Caco-2 (cell line): ENCODE measurements at regions not wholly inside any gene's neighbourhood (a gene's known extent, or its start where the extent isn't known, plus 50 kb on each side); places are given as distances from the start of the nearest gene placed in this dataset.

ENCODE experiments used
- BruUV-seq: library from RNA; stranded (reverse); fragments of 400-500 nt; replicated peaks from 2 replicates; lab custom pipeline; 2021; lab: Mats Ljungman, UMichigan
- CTCF ChIA-PET: fragments of 300-600 bp; sonication (Branson Sonifier 250); formaldehyde crosslinking; loops from one replicate; lab custom pipeline; 2022; ENCODE audit warnings: antibody characterized with exemption; lab: Charles Lee
- POLR2A ChIA-PET: fragments of 300-600 bp; sonication (Branson Sonifier 250); formaldehyde crosslinking; loops from one replicate; lab custom pipeline; 2022; ENCODE audit warnings: antibody characterized with exemption; lab: Charles Lee
- DNase-seq, 2 experiments: peaks; one replicate each; pipeline versions ENCODE4 v3.0.0 to v3.0.0-alpha.2; 2020 to 2022
- H3K27me3 ChIP-seq: replicated peaks from 2 replicates; pipeline ENCODE4 v1.6.0; 2011; ENCODE audit warnings: low read length; ENCODE audit not compliant: control insufficient read depth, insufficient read depth
- H3K36me3 ChIP-seq: 2 replicates; pipeline ENCODE4 v1.5.1; 2011; ENCODE audit warnings: low read length; ENCODE audit not compliant: control insufficient read depth, insufficient read depth
- H3K4me1 ChIP-seq: fragments of 250-450 bp; sonication (Bioruptor Pico); 2 replicates; pipeline ENCODE4 v1.5.1; 2020; ENCODE audit warnings: mild to moderate bottlenecking
- H3K4me3 ChIP-seq: 2 replicates; pipeline ENCODE4 v1.5.1; 2011; ENCODE audit warnings: low read depth, mild to moderate bottlenecking, control low read depth, low read length
- H3K9me3 ChIP-seq: fragments of 250-450 bp; sonication (Bioruptor Pico); 2 replicates; pipeline ENCODE4 v1.5.1; 2020; ENCODE audit warnings: mild to moderate bottlenecking, moderate library complexity
- H3K27ac Mint-ChIP-seq: one replicate; pipeline ENCODE4 v1.8.0; 2022; ENCODE audit warnings: mixed read lengths; ENCODE audit not compliant: unreplicated experiment
- H3K27me3 Mint-ChIP-seq: one replicate; pipeline ENCODE4 v1.8.0; 2022; ENCODE audit warnings: mixed read lengths; ENCODE audit not compliant: insufficient read depth, unreplicated experiment
- H3K36me3 Mint-ChIP-seq: one replicate; pipeline ENCODE4 v1.8.0; 2022; ENCODE audit warnings: mild to moderate bottlenecking, mixed read lengths; ENCODE audit not compliant: insufficient read depth, unreplicated experiment
- H3K4me1 Mint-ChIP-seq: one replicate; pipeline ENCODE4 v1.8.0; 2022; ENCODE audit warnings: low read depth, mixed read lengths; ENCODE audit not compliant: unreplicated experiment
- H3K4me3 Mint-ChIP-seq: one replicate; pipeline ENCODE4 v1.8.0; 2022; ENCODE audit warnings: mild to moderate bottlenecking, moderate library complexity, mixed read lengths; ENCODE audit not compliant: unreplicated experiment
- H3K9me3 Mint-ChIP-seq: one replicate; pipeline ENCODE4 v1.8.0; 2022; ENCODE audit warnings: mixed read lengths; ENCODE audit not compliant: unreplicated experiment
- intact Hi-C: fragments of 100-400 bp; cut with micrococcal nuclease; formaldehyde crosslinking; loops from one replicate; pipeline ENCODE4 v1.10.0; 2022; ENCODE audit not compliant: unreplicated experiment
- TF ChIP-seq, protein P1 (sequence below), 2 experiments: fragments of 200-600 bp in 1 of 2; IDR thresholded peaks; 1 replicate in 1 of 2; 2 replicates in 1 of 2; pipeline versions ENCODE4 v1.5.1 to v1.8.0; 2011 to 2022; ENCODE audit warnings: antibody characterized with exemption in 1 of 2, control low read depth in 1 of 2, inconsistent platforms in 1 of 2, low read depth in 1 of 2, low read length in 1 of 2, mild to moderate bottlenecking in 1 of 2, moderate library complexity in 1 of 2; ENCODE audit not compliant: insufficient read depth in 1 of 2, severe bottlenecking in 1 of 2, unreplicated experiment in 1 of 2

DNA sequence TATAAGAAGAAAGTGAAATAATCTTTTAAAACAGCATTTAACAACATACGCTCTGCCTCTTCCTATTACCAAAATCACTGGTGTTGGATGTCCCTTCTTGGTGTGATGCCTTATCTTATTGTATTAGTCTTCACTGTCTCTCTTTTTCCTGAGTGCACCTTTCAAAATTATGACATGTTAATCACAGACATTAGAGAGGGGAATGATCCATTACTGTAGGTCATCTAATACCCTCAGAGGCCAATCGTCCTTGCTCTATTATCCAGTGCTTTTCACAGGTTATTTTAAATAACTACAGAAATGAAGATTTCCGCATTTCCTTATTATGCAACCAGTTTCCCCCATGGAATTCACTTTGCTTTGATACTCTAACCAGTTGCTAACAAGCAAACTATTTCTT is 1292.7 kb downstream of the MAT2B start:
- CTCF ChIA-PET, result no interaction called here
- POLR2A ChIA-PET, result no interaction called here
- peaks cover 8% of the 10 kb centered on the region; the same call in 1 of the 2 replicates for H3K9me3 ChIP-seq
- no peak for DNase-seq
- Mint-ChIP-seq H3K4me3 (no peak overlapping the region), H3K27ac (no peak overlapping the region), H3K4me1 (no peaks in the 10 kb centered on the region), H3K36me3 (no peaks in the 10 kb centered on the region), H3K9me3 (peaks cover 12% of the 10 kb centered on the region), H3K27me3 (no peaks in the 10 kb centered on the region)
- no TSS peak for BruUV-seq
- H3K4me3 ChIP-seq, result no peak overlapping the region
- TF ChIP-seq, protein P1, sequence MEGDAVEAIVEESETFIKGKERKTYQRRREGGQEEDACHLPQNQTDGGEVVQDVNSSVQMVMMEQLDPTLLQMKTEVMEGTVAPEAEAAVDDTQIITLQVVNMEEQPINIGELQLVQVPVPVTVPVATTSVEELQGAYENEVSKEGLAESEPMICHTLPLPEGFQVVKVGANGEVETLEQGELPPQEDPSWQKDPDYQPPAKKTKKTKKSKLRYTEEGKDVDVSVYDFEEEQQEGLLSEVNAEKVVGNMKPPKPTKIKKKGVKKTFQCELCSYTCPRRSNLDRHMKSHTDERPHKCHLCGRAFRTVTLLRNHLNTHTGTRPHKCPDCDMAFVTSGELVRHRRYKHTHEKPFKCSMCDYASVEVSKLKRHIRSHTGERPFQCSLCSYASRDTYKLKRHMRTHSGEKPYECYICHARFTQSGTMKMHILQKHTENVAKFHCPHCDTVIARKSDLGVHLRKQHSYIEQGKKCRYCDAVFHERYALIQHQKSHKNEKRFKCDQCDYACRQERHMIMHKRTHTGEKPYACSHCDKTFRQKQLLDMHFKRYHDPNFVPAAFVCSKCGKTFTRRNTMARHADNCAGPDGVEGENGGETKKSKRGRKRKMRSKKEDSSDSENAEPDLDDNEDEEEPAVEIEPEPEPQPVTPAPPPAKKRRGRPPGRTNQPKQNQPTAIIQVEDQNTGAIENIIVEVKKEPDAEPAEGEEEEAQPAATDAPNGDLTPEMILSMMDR (IDR thresholded peaks at IDR 0.05; ENCODE audit: insufficient read depth in 1 of 2, low read depth in 1 of 2, low read length in 1 of 2, severe bottlenecking in 1 of 2, unreplicated experiment in 1 of 2), result no peak
- no peaks in the 10 kb centered on the region for H3K36me3 ChIP-seq
- no peaks in the 10 kb centered on the region for H3K4me1 ChIP-seq
- H3K27me3 ChIP-seq, result no peaks in the 10 kb centered on the region
- intact Hi-C loops, result no loop called here

DNA sequence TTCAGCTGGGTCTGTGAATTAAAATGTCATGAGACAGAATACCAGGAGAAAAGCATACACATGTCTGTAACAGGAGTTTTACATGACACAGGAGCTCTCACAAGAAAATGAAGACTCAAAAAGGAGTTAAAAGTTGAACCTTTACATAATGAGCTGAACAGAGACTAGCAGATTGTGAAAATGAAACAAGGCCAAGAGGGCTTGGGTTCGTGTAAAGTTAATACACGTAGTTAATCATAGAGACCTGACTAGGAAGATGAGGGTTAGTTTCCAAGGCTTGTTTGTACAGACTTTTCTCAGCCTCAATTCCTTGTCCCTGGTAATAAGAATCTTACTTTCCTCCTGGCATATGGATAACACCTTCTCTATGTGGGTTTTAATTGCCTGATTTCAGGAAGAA is 1294.0 kb downstream of the MAT2B start:
- Mint-ChIP-seq H3K4me3 (no peak overlapping the region), H3K27me3 (no peaks in the 10 kb centered on the region), H3K9me3 (peaks cover 21% of the 10 kb centered on the region), H3K27ac (no peak overlapping the region), H3K4me1 (no peaks in the 10 kb centered on the region), H3K36me3 (no peaks in the 10 kb centered on the region)
- POLR2A ChIA-PET, result no interaction called here
- Histone ChIP-seq H3K4me1 (no peaks in the 10 kb centered on the region), H3K9me3 (peaks cover 8% of the 10 kb centered on the region; the same call in 1 of the 2 replicates), H3K27me3 (no peaks in the 10 kb centered on the region), H3K4me3 (no peak overlapping the region), H3K36me3 (no peaks in the 10 kb centered on the region)
- BruUV-seq, result no TSS peak
- CTCF ChIA-PET, result no interaction called here
- DNase-seq, result no peak
- TF ChIP-seq, protein P1 (IDR thresholded peaks at IDR 0.05; ENCODE audit: insufficient read depth in 1 of 2, low read depth in 1 of 2, low read length in 1 of 2, severe bottlenecking in 1 of 2, unreplicated experiment in 1 of 2), result no peak
- intact Hi-C loops, result no loop called here

DNA sequence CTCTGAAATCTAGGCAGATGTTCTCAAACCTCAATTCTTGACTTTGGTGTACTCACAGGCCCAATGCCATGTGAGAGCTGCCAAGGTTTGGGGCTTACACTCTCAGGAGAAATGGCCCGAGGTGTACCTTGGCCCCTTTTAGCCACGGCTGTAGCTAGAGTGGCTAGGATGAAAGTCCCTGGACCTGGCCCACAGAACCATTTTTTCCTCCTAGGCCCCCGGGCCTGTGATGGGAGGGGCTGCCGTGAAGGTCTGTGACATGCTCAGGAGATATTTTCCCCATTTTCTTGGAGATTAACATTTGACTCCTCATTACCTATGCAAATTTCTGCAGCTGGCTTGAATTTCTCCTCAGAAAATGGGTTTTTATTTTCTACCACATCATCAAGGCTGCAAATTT is 1296.5 kb downstream of the MAT2B start:
- Histone ChIP-seq H3K27me3 (no peaks in the 10 kb centered on the region), H3K4me1 (no peaks in the 10 kb centered on the region), H3K36me3 (no peaks in the 10 kb centered on the region), H3K9me3 (peaks cover 8% of the 10 kb centered on the region; the same call in 1 of the 2 replicates), H3K4me3 (no peak overlapping the region)
- no peaks in the 10 kb centered on the region for H3K27me3 Mint-ChIP-seq
- DNase-seq, result no peak
- ChIA-PET CTCF (no interaction called here), POLR2A (no interaction called here)
- peaks cover 21% of the 10 kb centered on the region for H3K9me3 Mint-ChIP-seq
- BruUV-seq, result no TSS peak
- TF ChIP-seq, protein P1 (IDR thresholded peaks at IDR 0.05; ENCODE audit: insufficient read depth in 1 of 2, low read depth in 1 of 2, low read length in 1 of 2, severe bottlenecking in 1 of 2, unreplicated experiment in 1 of 2), result no peak
- no peak overlapping the region for H3K27ac Mint-ChIP-seq
- no peak overlapping the region for H3K4me3 Mint-ChIP-seq
- H3K4me1 Mint-ChIP-seq, result no peaks in the 10 kb centered on the region
- H3K36me3 Mint-ChIP-seq, result no peaks in the 10 kb centered on the region
- intact Hi-C loops, result no loop called here
